Small intestine (tissue), 7 donors: ENCODE measurements at regions not wholly inside any gene's neighbourhood (a gene's known extent, or its start where the extent isn't known, plus 50 kb on each side); places are given as distances from the start of the nearest gene placed in this dataset.

Source experiments
- DNase-seq, 2 donors: peaks; one replicate each; pipeline versions ENCODE4 v3.0.0 to v3.0.0-alpha.2; 2013
- FAIRE-seq: peaks from 2 replicates; lab custom pipeline; 2012; peaks lifted over from hg19 to GRCh38; lab: Jason Lieb, UNC
- H3K27ac ChIP-seq, 3 donors: one replicate each; pipeline ENCODE4 v1.5.1; 2013; ENCODE audit warnings: low read length in 2 of 3, mild to moderate bottlenecking in 2 of 3, control low read depth in 1 of 3, inconsistent platforms in 1 of 3, low read depth in 1 of 3, moderate library complexity in 1 of 3
- H3K27me3 ChIP-seq, 3 donors: one replicate each; pipeline ENCODE4 v1.6.1; 2013; ENCODE audit warnings: low read length in 3 of 3, inconsistent platforms in 1 of 3; ENCODE audit not compliant: control insufficient read depth in 3 of 3, insufficient read depth in 3 of 3
- H3K36me3 ChIP-seq, 3 donors: one replicate each; pipeline ENCODE4 v1.6.1; 2013; ENCODE audit warnings: low read length in 3 of 3, inconsistent platforms in 1 of 3, low read depth in 1 of 3, mild to moderate bottlenecking in 1 of 3, moderate library complexity in 1 of 3; ENCODE audit not compliant: control insufficient read depth in 3 of 3, insufficient read depth in 2 of 3
- H3K4me1 ChIP-seq, 3 donors: one replicate each; pipeline ENCODE4 v1.6.1; 2013; ENCODE audit warnings: low read length in 2 of 3, inconsistent platforms in 1 of 3, low read depth in 1 of 3, mild to moderate bottlenecking in 1 of 3, moderate library complexity in 1 of 3; ENCODE audit not compliant: control insufficient read depth in 3 of 3, insufficient read depth in 2 of 3
- H3K4me3 ChIP-seq, 3 donors: one replicate each; pipeline ENCODE4 v1.5.1; 2013; ENCODE audit warnings: low read length in 3 of 3, control low read depth in 1 of 3, inconsistent platforms in 1 of 3, low read depth in 1 of 3, mild to moderate bottlenecking in 1 of 3, moderate library complexity in 1 of 3
- H3K9me3 ChIP-seq, 2 donors: one replicate each; pipeline ENCODE4 v1.6.1; 2013; ENCODE audit warnings: low read depth in 1 of 2, low read length in 1 of 2; ENCODE audit not compliant: control insufficient read depth in 2 of 2, insufficient read depth in 1 of 2
- WGBS, 3 donors: extraction: QIAGEN DNeasy Blood & Tissue Kit; methylation state at CpG; one replicate each; pipeline ENCODE4 v1.1.7; 2013; 5-methylcytosine and 5-hydroxymethylcytosine counted together
- donor health status: healthy with polysubstance abuse.
- donor health status: control.
- donor health status: control.
- donor health status: Bipolar disorder and iron deficiency.
- donor health status: healthy.

- DNase-seq (no peak), FAIRE-seq (no peak)
- Histone ChIP-seq H3K27me3 (no peaks in the 10 kb centered on the region), H3K36me3 (no peaks in the 10 kb centered on the region), H3K27ac (no peak overlapping the region), H3K9me3 (peaks cover 0 to 2% of the 10 kb centered on the region in 2 donors), H3K4me3 (no peak overlapping the region), H3K4me1 (no peaks in the 10 kb centered on the region)
- WGBS, 3 donors, result 90 to 92% (median 91%) methylated on average over 16 of the region's 16 CpGs
These were observed 285.7 kb upstream of the GALNT17 start for GRCh38 chr7:70846208-70846607.

- H3K27me3 ChIP-seq, result no peaks in the 10 kb centered on the region
- DNase-seq (no peak), FAIRE-seq (no peak)
- H3K4me1 ChIP-seq, result no peaks in the 10 kb centered on the region
- 84 to 95% (median 94%) methylated on average over 3 of the region's 3 CpGs for WGBS, 3 donors
- peaks cover 0 to 2% of the 10 kb centered on the region in 2 donors for H3K9me3 ChIP-seq
- H3K27ac ChIP-seq, result no peak overlapping the region
- no peaks in the 10 kb centered on the region for H3K36me3 ChIP-seq
- H3K4me3 ChIP-seq, result no peak overlapping the region
These were observed 282.2 kb upstream of the GALNT17 start for GRCh38 chr7:70849580-70850235.

- Histone ChIP-seq H3K4me1 (no peaks in the 10 kb centered on the region), H3K9me3 (no peaks in the 10 kb centered on the region), H3K36me3 (no peaks in the 10 kb centered on the region), H3K27me3 (no peaks in the 10 kb centered on the region), H3K4me3 (no peak overlapping the region), H3K27ac (no peak overlapping the region)
- no peak for FAIRE-seq
- 60 to 90% (median 86%) methylated on average over 1 of the region's 1 CpG for WGBS, 3 donors
- no peak for DNase-seq
These were observed 276.6 kb upstream of the GALNT17 start for GRCh38 chr7:70855373-70855772.

GRCh38 chr7:70856901-70857630 is 274.9 kb upstream of the GALNT17 start:
- H3K4me1 ChIP-seq, result no peaks in the 10 kb centered on the region
- peaks cover 0 to 7% of the 10 kb centered on the region in 2 donors for H3K9me3 ChIP-seq
- 10 to 17% (median 14%) methylated on average over 4 of the region's 4 CpGs for WGBS, 3 donors
- no peaks in the 10 kb centered on the region for H3K27me3 ChIP-seq
- H3K36me3 ChIP-seq, result no peaks in the 10 kb centered on the region
- no peak overlapping the region for H3K4me3 ChIP-seq
- DNase-seq (peak; percentile 35 to 78), FAIRE-seq (no peak)
- H3K27ac ChIP-seq, result no peak overlapping the region

- H3K9me3 ChIP-seq, result peaks cover 0 to 7% of the 10 kb centered on the region in 2 donors
- FAIRE-seq (no peak), DNase-seq (no peak)
- H3K4me3 ChIP-seq, result no peak overlapping the region
- no peaks in the 10 kb centered on the region for H3K36me3 ChIP-seq
- 82 to 88% (median 86%) methylated on average over 2 of the region's 2 CpGs for WGBS, 3 donors
- H3K27me3 ChIP-seq, result no peaks in the 10 kb centered on the region
- H3K4me1 ChIP-seq, result no peaks in the 10 kb centered on the region
- no peak overlapping the region for H3K27ac ChIP-seq
These were observed 274.0 kb upstream of the GALNT17 start for GRCh38 chr7:70857793-70858545.

- Histone ChIP-seq H3K27me3 (no peaks in the 10 kb centered on the region), H3K27ac (no peak overlapping the region), H3K4me3 (no peak overlapping the region), H3K36me3 (no peaks in the 10 kb centered on the region), H3K9me3 (no peaks in the 10 kb centered on the region), H3K4me1 (no peaks in the 10 kb centered on the region)
- no peak for DNase-seq
- no peak for FAIRE-seq
- WGBS, 3 donors, result 47 to 52% (median 50%) methylated on average over 5 of the region's 5 CpGs
These were observed 264.4 kb upstream of the GALNT17 start for GRCh38 chr7:70867513-70867912.

- Histone ChIP-seq H3K27ac (no peak overlapping the region), H3K36me3 (no peaks in the 10 kb centered on the region), H3K27me3 (no peaks in the 10 kb centered on the region), H3K4me3 (no peak overlapping the region), H3K9me3 (no peaks in the 10 kb centered on the region), H3K4me1 (no peaks in the 10 kb centered on the region)
- WGBS, 3 donors, result 61 to 63% (median 61%) methylated on average over 5 of the region's 5 CpGs
- DNase-seq, result no peak
- no peak for FAIRE-seq
These were observed 261.6 kb upstream of the GALNT17 start for GRCh38 chr7:70870349-70870748.

- Histone ChIP-seq H3K9me3 (no peaks in the 10 kb centered on the region), H3K4me3 (no peak overlapping the region), H3K36me3 (no peaks in the 10 kb centered on the region), H3K27me3 (no peaks in the 10 kb centered on the region), H3K27ac (no peak overlapping the region), H3K4me1 (no peaks in the 10 kb centered on the region)
- DNase-seq, result no peak
- no peak for FAIRE-seq
- 39 to 42% (median 42%) methylated on average over 2 of the region's 2 CpGs for WGBS, 3 donors
These were observed 259.8 kb upstream of the GALNT17 start for GRCh38 chr7:70872188-70872587.
